Endometrium (tissue), 2 donors: ENCODE measurements at regions not wholly inside any gene's neighbourhood (a gene's known extent, or its start where the extent isn't known, plus 50 kb on each side); places are given as distances from the start of the nearest gene placed in this dataset.
"Not testable (repeated sequence)": the region's sequence is repeated elsewhere in the genome, so short reads cannot be mapped to it uniquely, and the experiment has no call there.

Experiments used
- FAIRE-seq: peaks from 2 replicates; lab custom pipeline; 2012; peaks lifted over from hg19 to GRCh38; lab: Jason Lieb, UNC
- donor health status: control.
- donor health status: control.

DNA sequence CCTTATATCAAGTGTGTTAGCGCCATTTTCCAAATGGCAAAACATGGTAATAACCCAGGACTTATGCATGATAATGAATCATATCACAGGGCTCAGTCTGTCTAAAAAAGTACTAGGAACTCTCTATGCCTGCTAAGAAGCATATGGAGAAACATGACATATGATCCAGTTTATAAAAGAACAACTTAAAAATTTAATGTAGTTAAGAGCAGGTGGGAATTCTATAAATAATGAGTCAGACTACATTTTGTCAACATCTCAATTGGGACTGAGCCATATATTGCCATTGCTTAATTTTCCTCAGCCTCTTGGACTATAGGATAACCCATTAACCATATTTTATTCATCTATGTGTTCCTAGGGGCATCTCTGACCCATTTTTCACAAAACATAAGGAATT lies 360.4 kb upstream of the AGA start:
- FAIRE-seq: no peak

DNA sequence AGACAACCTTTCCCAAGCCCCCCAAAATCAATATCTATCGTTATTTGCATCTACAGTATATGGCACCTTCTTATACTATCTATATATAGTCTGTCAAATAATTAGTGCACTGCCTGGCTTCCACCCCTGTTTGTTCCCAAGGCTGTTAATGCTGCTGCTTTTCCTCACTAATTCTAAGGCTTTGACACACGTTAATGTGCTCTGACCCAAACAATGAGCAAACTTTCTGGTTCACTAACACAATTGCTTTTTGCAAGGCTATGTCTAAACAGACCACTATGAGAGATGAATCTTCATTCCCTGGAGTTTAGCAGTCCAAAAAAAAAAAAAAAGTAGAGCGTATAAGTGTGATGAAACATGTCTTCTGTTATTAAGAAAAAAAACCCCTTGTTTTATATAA lies 360.9 kb upstream of the AGA start:
- no peak for FAIRE-seq

DNA sequence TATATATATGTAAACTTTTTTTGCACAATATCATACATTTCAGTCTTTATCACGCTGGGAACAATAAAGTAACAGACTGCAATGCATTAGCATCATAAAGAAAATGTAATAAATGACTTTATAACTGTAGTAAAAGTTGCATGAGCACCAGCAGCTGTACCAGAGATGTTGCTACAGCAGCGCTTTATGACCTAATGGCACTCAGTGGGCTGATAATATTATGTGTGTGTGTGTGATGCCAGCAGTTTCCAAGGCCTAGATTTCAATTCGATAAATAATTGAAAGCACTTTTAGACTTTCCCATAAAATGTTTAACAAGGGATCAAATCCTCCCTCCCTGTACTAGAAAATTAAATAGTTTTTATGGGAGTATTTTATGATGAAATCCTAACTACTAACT lies 367.6 kb upstream of the AGA start:
- peak; percentile 57 for FAIRE-seq

DNA sequence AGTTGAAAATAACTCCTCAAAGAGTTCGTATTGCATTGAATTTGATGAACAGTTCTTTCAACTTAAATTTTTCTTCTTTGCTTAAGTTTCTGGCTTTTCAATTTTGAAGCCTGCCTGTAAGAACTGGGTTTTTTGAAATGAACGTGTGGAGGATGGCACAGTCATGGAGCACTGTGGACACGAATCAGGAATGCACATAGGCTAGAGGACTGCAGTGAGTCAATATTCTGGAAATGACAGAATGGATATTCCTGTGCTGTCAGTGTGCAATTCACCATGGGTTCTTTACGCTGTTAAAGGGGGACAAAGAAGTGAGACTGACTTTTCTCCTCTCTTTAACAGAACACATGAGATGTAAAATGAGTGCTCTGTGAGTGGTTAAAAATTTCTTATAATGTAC lies 368.0 kb upstream of the AGA start:
- no peak for FAIRE-seq

DNA sequence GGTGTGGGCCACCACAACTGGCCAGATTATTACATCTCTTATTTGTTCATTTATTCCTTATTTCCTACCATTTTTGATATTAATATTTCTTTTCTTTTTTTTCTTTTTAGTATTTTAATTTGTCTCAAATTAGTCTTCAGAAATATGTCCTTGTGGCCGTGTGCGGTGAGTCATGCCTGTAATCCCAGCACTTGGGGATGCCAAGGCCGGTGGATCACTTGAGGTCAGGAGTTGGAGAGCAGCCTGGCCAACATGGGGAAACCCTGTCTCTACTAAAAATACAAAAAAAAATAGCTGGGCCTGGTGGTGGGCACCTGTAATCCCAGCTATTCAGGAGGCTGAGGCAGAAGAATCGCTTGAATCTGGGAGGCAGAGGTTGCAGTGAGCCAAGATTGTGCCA lies 376.2 kb upstream of the AGA start:
- FAIRE-seq: not testable (repeated sequence)

DNA sequence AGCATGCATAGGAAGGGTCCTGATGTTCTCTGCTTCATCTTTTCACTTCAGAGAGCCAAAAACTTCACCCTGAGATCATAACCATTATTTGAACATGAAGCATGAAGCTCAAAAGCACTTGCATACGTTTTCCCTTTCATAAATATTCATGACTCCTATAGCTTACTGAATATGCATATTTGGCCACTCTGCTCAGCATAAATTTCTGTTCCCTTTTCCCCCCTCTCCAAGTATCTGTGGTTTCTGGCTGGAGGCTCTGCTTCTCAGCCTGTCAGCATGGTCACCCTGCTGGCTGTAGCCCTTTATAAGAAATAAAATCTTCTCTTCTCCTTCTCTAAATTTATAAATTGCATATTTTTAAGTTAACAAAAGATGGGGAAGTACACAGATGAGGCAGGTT lies 384.7 kb upstream of the AGA start:
- FAIRE-seq: no peak

DNA sequence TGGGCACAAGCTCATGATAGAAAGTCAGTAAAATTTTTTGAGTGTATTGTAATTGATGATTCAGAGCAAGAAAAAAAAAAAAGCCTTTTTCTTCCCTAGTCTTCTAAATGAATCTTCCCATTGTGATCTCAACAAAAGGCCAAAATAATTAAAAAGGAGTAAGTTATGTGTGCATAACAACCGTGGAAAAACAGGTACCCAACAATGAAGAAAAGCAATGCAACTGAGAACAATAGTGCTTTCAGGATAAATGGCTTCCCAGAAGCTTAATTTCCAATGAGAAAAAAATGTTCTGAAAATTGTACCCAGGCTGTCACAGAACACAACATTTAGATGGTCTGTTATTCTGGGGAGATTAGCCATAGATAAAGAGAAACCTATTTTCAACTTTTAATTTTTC lies 399.0 kb upstream of the AGA start:
- no peak for FAIRE-seq

DNA sequence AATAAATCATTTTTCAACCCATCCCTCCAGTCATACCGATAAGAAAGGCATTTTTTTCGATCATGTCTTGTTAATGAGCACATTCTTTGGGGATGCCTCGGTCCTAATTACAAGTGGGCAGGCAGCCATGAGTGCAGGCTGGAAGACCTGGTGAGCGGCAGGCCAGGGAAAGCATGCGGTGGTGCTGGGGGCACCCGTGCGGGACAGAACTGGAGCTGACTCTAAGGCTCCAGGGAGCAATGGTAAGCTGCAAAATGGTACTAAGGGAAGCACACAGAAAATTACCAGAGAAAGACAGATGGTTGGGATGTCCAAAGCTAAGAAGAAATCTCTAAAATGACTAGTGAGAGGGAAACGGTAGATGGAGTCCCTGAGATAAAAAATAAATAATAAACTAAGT lies 411.0 kb upstream of the AGA start:
- no peak for FAIRE-seq

DNA sequence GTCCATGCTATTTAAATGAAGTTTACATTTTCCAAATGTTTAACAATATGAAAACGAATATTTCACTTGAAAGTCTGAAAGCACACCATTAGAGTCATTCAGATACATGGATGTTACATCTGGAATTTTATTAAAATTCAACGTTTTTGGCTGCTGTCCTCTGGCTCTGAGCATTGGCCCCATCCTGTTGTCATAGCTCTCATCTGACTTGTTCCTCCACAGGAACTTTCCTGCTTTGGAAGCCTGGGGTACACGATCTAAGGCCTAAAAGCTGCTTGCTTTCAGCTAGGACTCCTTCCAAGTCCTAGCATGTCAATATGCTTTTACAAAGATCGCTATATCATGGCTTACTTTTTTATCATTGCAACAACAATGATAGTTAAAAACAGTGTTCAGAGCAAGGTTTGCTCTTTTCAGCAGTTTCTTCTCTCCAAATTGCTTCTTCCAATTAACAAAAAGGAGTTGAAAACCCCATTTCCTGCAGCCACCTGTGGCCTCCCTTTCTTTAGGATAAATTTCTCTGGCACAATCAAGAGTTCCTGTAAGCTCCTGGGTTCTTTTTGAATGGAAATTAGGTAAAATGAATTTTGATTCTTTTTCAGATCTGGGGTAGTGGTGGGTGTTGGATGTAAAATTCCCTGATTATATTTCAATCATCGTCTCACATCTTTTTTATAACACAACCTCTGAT lies 413.4 kb upstream of the AGA start:
- FAIRE-seq: no peak

DNA sequence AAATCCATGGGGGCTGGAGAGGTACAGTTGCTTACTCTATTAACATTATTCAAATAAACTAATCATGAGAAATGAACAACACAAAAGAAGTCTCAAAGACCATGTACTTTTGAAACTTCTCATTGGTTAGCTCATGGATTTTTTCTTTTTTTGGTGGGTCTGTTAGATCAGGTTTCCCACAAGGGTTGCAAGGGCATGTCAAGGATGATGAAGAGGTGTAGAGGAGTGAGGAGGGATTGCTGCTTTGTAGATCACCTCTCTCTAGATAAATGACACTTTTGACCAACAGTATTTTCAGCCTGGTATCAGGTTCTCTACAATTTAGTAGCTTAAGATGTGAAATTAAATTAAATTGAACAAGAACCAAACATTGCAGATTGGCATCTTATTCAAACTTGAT lies 417.9 kb upstream of the AGA start:
- no peak for FAIRE-seq

DNA sequence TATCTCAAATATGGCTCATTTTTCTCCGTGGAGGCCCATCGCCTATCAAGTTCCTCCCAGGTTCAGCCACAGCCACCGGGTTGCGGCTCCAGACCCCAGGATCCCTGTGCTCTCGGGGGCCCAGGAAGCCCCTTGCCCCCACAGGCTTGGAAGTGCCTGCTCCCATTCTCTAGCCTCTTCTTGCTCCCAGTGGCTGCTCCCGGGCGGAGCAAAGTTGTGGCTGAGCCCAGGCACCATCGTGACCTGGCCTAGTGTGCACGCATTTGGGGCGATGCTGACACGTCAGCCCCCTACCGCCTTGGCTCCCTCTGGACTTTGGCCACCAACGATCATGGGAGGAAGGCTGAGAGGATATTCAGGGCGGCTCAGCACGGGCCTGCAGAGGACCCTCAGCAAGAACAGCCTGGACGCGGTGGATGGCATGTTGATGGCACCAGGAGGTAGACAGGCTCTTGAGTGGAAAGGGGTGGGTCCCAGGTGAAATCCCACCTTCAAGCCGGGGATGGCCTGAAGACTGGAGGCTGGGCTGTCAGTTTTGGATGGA lies 419.4 kb upstream of the AGA start:
- FAIRE-seq: no peak

DNA sequence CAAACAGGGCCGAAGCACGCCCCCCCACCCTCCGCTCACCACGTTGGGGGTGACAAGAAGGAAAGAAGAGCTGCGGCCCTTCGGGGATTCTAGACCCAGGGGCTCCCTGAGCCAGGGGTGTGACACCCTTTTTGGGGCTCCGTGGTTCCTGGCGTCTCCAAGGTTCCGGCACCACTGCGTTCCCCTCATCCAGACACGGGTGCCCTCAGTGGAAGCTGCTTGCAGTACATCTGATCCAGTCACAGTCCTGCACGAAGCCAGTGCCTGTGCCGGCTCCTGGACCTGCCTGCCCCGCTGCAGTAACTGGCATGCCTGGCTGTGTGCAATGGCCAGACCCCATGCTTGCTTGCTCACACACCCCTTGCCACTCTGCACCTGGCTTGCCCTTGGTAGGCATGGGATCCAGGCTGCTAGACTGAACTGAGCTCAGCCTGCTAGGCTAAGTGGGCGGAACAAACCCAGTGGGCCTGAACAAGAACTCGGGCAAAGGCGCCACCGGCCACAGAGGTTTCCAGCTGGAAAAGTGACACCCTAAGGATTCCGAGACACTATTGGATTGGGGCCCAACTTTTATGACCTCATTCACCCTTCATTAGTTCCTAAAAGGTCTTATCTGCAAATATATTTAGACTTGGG lies 420.4 kb upstream of the AGA start:
- no peak for FAIRE-seq

DNA sequence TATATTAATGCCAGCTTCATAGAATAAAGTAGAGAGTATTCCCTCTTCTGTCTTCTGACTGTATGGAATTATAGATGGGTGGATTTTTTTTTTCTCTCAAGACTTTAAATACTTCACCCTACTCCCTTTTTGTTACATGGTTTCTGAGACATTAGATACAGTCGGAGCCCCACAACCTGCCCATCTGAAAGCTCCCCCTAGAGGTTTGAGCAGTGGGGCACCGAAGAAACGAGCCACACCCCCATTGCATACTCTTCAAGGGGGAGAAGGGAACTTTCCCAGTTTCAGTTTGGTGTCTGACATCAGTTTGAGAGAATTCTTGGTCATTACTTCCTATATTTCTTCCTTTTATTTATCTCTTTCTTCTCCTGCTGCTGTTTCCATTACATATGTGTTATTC lies 437.6 kb upstream of the AGA start:
- FAIRE-seq: no peak

DNA sequence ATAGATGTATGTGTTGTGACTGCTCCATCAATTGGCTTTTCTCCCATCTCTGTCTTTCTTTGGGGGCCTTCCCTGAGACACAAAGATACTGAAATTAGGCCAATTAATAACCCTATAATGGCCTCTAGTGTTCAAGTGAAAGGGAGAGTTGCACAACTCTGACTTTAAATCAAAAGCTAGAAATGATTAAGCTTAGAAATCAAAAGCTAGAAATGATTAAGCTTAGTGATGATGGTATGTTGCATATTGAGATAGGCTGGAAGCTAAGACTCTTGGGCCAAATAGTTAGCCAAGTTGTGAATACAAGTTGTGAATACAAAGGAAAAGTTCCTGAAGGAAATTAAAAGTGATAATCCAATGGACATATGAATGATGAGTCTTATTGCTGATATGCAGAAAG lies 452.9 kb upstream of the AGA start:
- FAIRE-seq: no peak

DNA sequence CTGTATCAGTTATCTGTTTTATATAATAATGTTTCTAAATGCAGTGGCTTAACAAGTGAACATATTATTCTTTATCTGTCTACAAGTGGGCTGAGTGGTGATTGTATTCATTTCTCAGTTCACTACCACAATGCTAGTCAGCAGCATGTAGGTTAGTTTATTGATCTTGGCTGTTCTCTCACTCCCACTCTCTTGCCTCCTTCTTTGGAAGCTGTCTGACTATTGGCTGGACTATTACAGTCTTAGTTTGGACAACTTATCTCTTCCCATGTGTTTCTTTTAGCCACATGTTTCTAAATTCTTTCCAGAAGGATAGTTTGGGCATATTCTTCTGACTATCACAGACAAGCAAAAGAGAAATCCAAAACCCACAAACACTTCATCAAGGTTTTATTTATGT lies 459.5 kb upstream of the AGA start:
- FAIRE-seq: no peak

DNA sequence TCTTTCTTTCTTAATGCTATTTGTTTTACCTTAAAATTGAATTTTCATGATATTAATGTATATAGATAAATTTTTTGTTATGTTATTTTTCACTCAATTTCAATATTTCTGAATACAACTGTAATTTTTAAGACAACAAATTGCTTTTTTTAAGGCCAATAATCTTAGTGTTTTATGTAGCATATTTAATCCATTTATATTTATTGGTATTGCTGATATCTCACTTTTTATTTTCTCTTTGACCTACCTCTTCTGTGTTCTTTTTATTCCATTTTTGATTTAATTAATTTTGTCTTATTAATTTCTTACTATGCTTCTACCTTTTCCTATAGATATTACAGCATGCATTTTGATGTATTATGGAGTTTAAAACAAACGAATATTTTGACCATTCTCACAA lies 460.1 kb upstream of the AGA start:
- FAIRE-seq: no peak

DNA sequence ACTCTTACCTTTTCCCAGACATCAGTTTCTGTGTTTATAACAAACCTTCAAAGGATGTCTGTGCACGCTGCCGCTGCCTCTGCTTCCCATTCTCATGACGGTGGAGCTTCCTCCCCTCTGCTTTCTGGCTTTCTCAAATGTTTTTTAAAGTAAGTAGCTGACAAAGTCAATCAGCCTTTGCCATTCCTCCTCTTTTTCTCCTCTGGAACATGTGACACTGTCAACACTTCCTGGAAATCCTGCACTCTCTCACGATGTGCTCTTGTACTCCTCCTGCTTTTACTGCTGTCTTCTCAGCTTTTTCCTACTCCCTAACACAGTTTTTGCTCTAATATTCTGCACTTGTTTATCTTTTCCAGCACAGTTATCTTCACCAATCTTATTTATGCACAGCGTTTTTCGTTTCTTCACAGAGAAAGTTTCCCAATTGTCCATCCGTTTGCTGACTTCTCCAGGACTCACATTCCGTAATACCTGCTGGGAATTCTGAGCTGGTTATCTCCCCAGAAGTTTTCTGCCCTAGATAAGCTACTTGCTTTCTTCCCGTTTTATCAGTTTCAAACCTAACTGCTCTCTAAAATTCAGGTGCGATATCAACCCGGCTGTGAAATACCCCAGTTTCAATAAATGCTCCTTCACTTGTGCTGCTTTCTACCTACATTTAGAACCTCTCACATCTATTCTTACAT lies 465.6 kb upstream of the AGA start:
- no peak for FAIRE-seq

DNA sequence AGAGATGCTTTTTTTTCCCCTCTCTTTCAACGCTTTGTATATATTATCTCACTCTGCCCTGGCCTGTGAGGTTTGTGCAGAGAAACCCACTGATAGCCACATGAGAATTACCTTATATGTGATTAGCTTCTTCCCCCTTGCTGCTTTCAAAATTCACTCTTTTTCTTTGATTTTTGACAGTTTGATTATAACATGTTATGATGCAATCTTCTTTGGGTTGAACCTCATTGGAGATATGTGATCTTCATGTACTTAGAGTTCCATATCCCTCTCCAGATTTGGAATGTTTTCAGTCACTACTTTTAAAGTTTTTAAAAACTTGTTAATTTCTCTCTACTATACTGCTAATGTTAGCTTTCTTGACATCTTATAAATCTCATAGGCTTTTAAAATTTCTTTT lies 479.5 kb upstream of the AGA start:
- no peak for FAIRE-seq

DNA sequence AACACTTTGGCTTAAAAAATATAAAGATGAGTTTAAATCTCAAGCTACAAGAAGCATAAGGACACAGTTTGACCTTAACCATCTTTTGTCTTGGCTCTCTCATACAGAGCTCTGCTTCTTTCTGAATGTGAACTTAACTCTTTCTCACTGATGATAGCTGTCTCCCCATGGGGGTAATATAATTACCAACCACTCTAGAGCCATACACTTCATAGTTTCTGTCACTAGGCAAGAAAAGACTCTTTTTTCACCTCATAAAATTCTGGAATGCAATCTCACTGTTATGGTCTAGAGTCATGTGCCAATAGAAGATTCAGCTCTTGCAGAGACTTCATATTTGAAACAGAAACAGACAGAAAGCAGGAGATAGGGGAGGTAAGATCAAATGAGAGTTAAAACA lies 481.7 kb upstream of the AGA start:
- no peak for FAIRE-seq

DNA sequence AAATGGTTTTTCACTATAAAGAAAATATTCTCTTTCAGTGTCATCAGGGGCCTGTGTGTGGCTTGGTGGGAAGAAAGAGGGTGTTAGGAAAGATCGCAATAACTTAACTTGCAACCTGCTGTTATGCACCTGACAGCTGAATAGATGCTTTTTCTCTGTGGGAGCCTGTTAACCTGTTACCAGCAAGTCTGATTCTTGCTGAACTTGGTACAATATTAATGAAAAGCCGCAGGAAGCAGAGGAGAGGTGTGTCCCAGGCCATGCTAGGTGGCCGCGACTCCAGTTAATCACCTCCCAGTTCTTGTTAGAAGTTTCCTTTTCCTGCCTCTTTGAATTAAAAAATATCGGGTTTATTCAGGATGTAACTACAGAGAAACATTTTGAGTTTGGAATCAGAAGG lies 494.8 kb upstream of the AGA start:
- FAIRE-seq: no peak

DNA sequence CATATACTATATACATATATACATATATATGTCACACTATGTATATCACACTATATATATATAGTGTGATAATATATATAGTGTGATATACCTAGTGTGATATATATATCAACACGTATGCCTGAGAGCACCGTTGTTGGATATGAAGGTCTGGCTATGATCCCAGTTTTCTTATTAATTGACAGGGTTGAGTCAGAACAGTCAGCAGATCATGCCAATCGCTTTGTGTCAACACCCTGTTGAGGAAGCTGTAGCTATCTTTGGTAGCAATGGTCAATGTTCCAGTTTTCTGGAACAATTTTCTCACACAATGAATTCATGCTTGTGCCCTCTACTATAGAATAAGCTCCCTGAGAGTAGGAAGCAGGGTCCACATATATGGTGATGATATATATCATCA lies 496.0 kb upstream of the AGA start:
- FAIRE-seq: no peak

DNA sequence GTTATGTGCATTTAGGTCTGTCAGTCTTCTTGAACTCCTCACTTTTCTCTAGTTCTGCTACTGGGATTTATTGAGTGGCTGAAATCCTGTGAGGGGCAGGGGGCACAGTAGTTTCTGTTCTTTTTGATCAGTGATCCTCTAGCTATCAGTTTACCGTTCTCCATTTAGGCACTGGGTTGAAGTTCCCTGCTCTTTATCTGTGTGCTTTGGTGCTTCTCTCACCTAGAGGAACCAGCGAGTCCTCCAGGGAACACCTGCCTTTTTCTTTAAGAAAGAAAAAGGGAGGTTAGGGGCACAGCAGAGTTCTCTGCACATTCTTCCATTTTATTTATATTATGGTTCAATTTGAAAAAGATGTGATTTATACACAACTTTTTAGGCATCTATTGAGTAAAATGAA lies 503.0 kb upstream of the AGA start:
- FAIRE-seq: no peak

DNA sequence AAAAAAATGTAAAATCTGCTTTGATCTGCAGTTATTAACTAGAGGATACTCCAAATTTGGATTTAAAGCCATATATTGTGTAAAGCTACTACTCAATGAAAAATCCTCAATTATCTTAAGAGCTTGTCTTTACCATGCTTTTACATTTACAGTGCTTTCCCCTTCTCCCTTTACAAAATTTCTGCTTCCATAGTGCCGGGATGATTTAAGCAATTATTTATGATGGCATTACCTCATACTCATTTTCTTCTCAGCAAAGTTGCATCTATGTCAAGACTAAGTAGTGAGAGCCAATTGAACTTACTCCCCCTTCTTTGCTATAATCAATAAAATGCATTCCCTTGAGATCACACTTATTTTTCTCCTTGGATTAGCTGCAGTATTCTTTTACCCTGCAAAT lies 505.4 kb upstream of the AGA start:
- no peak for FAIRE-seq

DNA sequence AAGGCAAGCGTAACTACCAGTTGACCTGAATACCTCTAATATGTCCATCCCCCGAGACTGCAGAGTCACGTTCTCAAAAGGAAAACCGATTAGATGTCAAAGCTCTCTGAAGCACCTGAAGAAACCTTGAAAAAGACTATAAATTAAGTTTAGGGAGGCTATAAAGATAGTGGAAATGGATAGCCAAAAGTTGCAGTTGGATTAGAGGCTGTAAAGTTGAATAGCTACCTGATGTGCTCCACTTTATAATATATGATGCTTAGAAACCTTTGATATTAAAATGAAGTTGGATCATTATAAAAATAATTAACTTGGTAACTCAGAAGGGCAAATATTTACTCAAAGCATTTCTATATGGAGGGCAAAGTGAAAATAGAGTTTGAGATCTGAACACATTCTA lies 506.6 kb upstream of the AGA start:
- FAIRE-seq: no peak
